Activated CD4-positive, alpha-beta memory T cell treated with anti-CD3 and anti-CD28 coated beads for 36 hours (primary cell): ENCODE measurements at regions not wholly inside any gene's neighbourhood (a gene's known extent, or its start where the extent isn't known, plus 50 kb on each side); places are given as distances from the start of the nearest gene placed in this dataset.

Source experiments
- CTCF ChIA-PET: fragments of 350-600 bp; sonication (Branson Sonifier 250); formaldehyde crosslinking; loops from one replicate; lab custom pipeline; 2021; ENCODE audit warnings: antibody characterized with exemption, inconsistent platforms; lab: Charles Lee
- POLR2A ChIA-PET: fragments of 350-600 bp; sonication (Branson Sonifier 250); formaldehyde crosslinking; loops from one replicate; lab custom pipeline; 2021; ENCODE audit warnings: antibody characterized with exemption; lab: Charles Lee
- DNase-seq: peaks from one replicate; pipeline ENCODE4 v3.0.0-alpha.2; 2020
- H3K27ac Mint-ChIP-seq: one replicate; pipeline ENCODE4 v1.8.0; 2021; ENCODE audit warnings: mixed read lengths
- H3K27me3 Mint-ChIP-seq: one replicate; pipeline ENCODE4 v1.8.0; 2021; ENCODE audit warnings: mixed read lengths
- H3K36me3 Mint-ChIP-seq: one replicate; pipeline ENCODE4 v1.8.0; 2021; ENCODE audit warnings: mixed read lengths
- H3K4me1 Mint-ChIP-seq: one replicate; pipeline ENCODE4 v1.8.0; 2021; ENCODE audit warnings: low read depth, mixed read lengths
- H3K4me3 Mint-ChIP-seq: one replicate; pipeline ENCODE4 v1.8.0; 2021; ENCODE audit warnings: mild to moderate bottlenecking, mixed read lengths
- H3K9me3 Mint-ChIP-seq: one replicate; pipeline ENCODE4 v1.8.0; 2021; ENCODE audit warnings: mixed read lengths
- intact Hi-C: fragments of 100-400 bp; cut with micrococcal nuclease; formaldehyde crosslinking; loops from one replicate; pipeline ENCODE4 v1.15.1; 2023

GRCh38 chr9:99593610-99594009 is 228.1 kb upstream of the NR4A3 start:
- H3K36me3 Mint-ChIP-seq = no peaks in the 10 kb centered on the region
- H3K27me3 Mint-ChIP-seq = peaks cover 14% of the 10 kb centered on the region
- no peaks in the 10 kb centered on the region for H3K4me1 Mint-ChIP-seq
- ChIA-PET CTCF (no interaction called here), POLR2A (no interaction called here)
- no peaks in the 10 kb centered on the region for H3K9me3 Mint-ChIP-seq
- intact Hi-C loops = no loop called here
- H3K4me3 Mint-ChIP-seq = no peak overlapping the region
- no peak overlapping the region for H3K27ac Mint-ChIP-seq
- no peak for DNase-seq

GRCh38 chr9:99594056-99594780 is 227.5 kb upstream of the NR4A3 start:
- CTCF ChIA-PET = no interaction called here
- DNase-seq = no peak
- Mint-ChIP-seq H3K27ac (no peak overlapping the region), H3K4me3 (no peak overlapping the region), H3K9me3 (no peaks in the 10 kb centered on the region), H3K4me1 (no peaks in the 10 kb centered on the region), H3K36me3 (no peaks in the 10 kb centered on the region), H3K27me3 (peaks cover 11% of the 10 kb centered on the region)
- intact Hi-C loops = no loop called here
- POLR2A ChIA-PET = no interaction called here

- Mint-ChIP-seq H3K4me3 (no peak overlapping the region), H3K9me3 (no peaks in the 10 kb centered on the region), H3K36me3 (no peaks in the 10 kb centered on the region), H3K27me3 (peaks cover 11% of the 10 kb centered on the region), H3K4me1 (no peaks in the 10 kb centered on the region), H3K27ac (no peak overlapping the region)
- ChIA-PET POLR2A (no interaction called here), CTCF (interaction anchor here (1.0 kb wide), 1 partner anchor 331 kb away, joined by 3 read pairs; no protein-coding TSS in a partner anchor)
- intact Hi-C loops = no loop called here
- no peak for DNase-seq
These were observed 225.9 kb upstream of the NR4A3 start for GRCh38 chr9:99595796-99596195.

GRCh38 chr9:99601571-99602111 is 220.0 kb upstream of the NR4A3 start:
- intact Hi-C loops = no loop called here
- H3K9me3 Mint-ChIP-seq = no peaks in the 10 kb centered on the region
- POLR2A ChIA-PET = no interaction called here
- no peak for DNase-seq
- H3K27ac Mint-ChIP-seq = no peak overlapping the region
- no peaks in the 10 kb centered on the region for H3K36me3 Mint-ChIP-seq
- peaks cover 12% of the 10 kb centered on the region for H3K27me3 Mint-ChIP-seq
- peaks cover 5% of the 10 kb centered on the region for H3K4me1 Mint-ChIP-seq
- CTCF ChIA-PET = no interaction called here
- H3K4me3 Mint-ChIP-seq = no peak overlapping the region

- ChIA-PET POLR2A (no interaction called here), CTCF (no interaction called here)
- no peak overlapping the region for H3K27ac Mint-ChIP-seq
- no peaks in the 10 kb centered on the region for H3K9me3 Mint-ChIP-seq
- H3K4me3 Mint-ChIP-seq = no peak overlapping the region
- peaks cover 5% of the 10 kb centered on the region for H3K4me1 Mint-ChIP-seq
- no peak for DNase-seq
- H3K36me3 Mint-ChIP-seq = no peaks in the 10 kb centered on the region
- intact Hi-C loops = no loop called here
- H3K27me3 Mint-ChIP-seq = peaks cover 12% of the 10 kb centered on the region
These were observed 218.8 kb upstream of the NR4A3 start for GRCh38 chr9:99602854-99603253.

GRCh38 chr9:99605016-99605743 is 216.5 kb upstream of the NR4A3 start:
- Mint-ChIP-seq H3K36me3 (no peaks in the 10 kb centered on the region), H3K27me3 (peaks cover 14% of the 10 kb centered on the region), H3K27ac (no peak overlapping the region), H3K4me1 (peaks cover 5% of the 10 kb centered on the region), H3K4me3 (no peak overlapping the region), H3K9me3 (no peaks in the 10 kb centered on the region)
- DNase-seq = no peak
- CTCF ChIA-PET = no interaction called here
- intact Hi-C loops = no loop called here
- POLR2A ChIA-PET = no interaction called here

GRCh38 chr9:99606296-99606695 is 215.4 kb upstream of the NR4A3 start:
- Mint-ChIP-seq H3K9me3 (no peaks in the 10 kb centered on the region), H3K27ac (no peak overlapping the region), H3K4me3 (no peak overlapping the region), H3K27me3 (peaks cover 18% of the 10 kb centered on the region), H3K36me3 (no peaks in the 10 kb centered on the region), H3K4me1 (peaks cover 5% of the 10 kb centered on the region)
- no peak for DNase-seq
- intact Hi-C loops = no loop called here
- CTCF ChIA-PET = no interaction called here
- POLR2A ChIA-PET = no interaction called here

GRCh38 chr9:99606957-99607356 is 214.7 kb upstream of the NR4A3 start:
- no peaks in the 10 kb centered on the region for H3K9me3 Mint-ChIP-seq
- peaks cover 5% of the 10 kb centered on the region for H3K4me1 Mint-ChIP-seq
- no peak for DNase-seq
- ChIA-PET POLR2A (no interaction called here), CTCF (no interaction called here)
- H3K27ac Mint-ChIP-seq = no peak overlapping the region
- H3K4me3 Mint-ChIP-seq = no peak overlapping the region
- intact Hi-C loops = no loop called here
- H3K27me3 Mint-ChIP-seq = peaks cover 18% of the 10 kb centered on the region
- H3K36me3 Mint-ChIP-seq = no peaks in the 10 kb centered on the region

GRCh38 chr9:99607842-99608448 is 213.7 kb upstream of the NR4A3 start:
- Mint-ChIP-seq H3K27me3 (peaks cover 12% of the 10 kb centered on the region), H3K4me1 (no peaks in the 10 kb centered on the region), H3K27ac (no peak overlapping the region), H3K36me3 (no peaks in the 10 kb centered on the region), H3K9me3 (no peaks in the 10 kb centered on the region), H3K4me3 (no peak overlapping the region)
- no peak for DNase-seq
- ChIA-PET CTCF (no interaction called here), POLR2A (no interaction called here)
- intact Hi-C loops = no loop called here

GRCh38 chr9:99614341-99614740 is 207.3 kb upstream of the NR4A3 start:
- no peaks in the 10 kb centered on the region for H3K4me1 Mint-ChIP-seq
- no peak overlapping the region for H3K4me3 Mint-ChIP-seq
- intact Hi-C loops = no loop called here
- no peak for DNase-seq
- no peaks in the 10 kb centered on the region for H3K9me3 Mint-ChIP-seq
- ChIA-PET POLR2A (no interaction called here), CTCF (no interaction called here)
- no peak overlapping the region for H3K27ac Mint-ChIP-seq
- H3K27me3 Mint-ChIP-seq = peaks cover 6% of the 10 kb centered on the region
- no peaks in the 10 kb centered on the region for H3K36me3 Mint-ChIP-seq

- Mint-ChIP-seq H3K4me1 (no peaks in the 10 kb centered on the region), H3K36me3 (no peaks in the 10 kb centered on the region), H3K27me3 (peaks cover 2% of the 10 kb centered on the region), H3K9me3 (no peaks in the 10 kb centered on the region), H3K4me3 (no peak overlapping the region), H3K27ac (no peak overlapping the region)
- ChIA-PET POLR2A (no interaction called here), CTCF (no interaction called here)
- intact Hi-C loops = no loop called here
- DNase-seq = no peak
These were observed 200.6 kb upstream of the NR4A3 start for GRCh38 chr9:99621040-99621439.

GRCh38 chr9:99622679-99623078 is 199.0 kb upstream of the NR4A3 start:
- H3K27ac Mint-ChIP-seq = no peak overlapping the region
- no peak for DNase-seq
- H3K27me3 Mint-ChIP-seq = peaks cover 2% of the 10 kb centered on the region
- no peaks in the 10 kb centered on the region for H3K9me3 Mint-ChIP-seq
- H3K4me3 Mint-ChIP-seq = no peak overlapping the region
- H3K4me1 Mint-ChIP-seq = no peaks in the 10 kb centered on the region
- ChIA-PET CTCF (no interaction called here), POLR2A (no interaction called here)
- intact Hi-C loops = no loop called here
- no peaks in the 10 kb centered on the region for H3K36me3 Mint-ChIP-seq
